ENCODE measurements at regions not wholly inside any gene's neighbourhood (a gene's known extent, or its start where the extent isn't known, plus 50 kb on each side); places are given as distances from the start of the nearest gene placed in this dataset.
"Not testable (repeated sequence)": the region's sequence is repeated elsewhere in the genome, so short reads cannot be mapped to it uniquely, and the experiment has no call there.

DNA sequence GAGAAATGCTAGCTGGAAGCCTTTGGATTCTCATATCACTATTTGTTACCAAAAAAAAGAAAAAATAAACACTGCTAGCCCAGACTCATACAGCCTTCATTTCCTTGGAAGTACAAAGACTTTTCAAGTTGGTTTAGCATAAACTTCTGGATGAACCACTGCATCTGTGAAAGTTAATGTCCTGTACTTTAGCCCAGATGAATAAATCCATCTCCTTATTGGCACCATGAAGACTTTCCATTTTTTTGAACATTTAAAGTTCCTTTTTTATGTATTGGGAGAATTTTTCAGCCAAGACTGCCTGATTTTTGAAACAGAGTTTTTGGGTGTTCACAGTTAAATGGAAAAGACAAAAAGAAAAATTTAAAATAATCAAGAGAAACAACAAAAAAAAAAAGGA, 184.0 kb upstream of the C1orf87 start:
- no peaks in the 10 kb centered on the region for H3K79me2 ChIP-seq (ENCODE audit: control insufficient read depth, insufficient read depth, low read length)
- H2AFZ ChIP-seq (ENCODE audit: low read length): no peak overlapping the region
- no peak for TF ChIP-seq EZH2 (IDR thresholded peaks at IDR 0.05; ENCODE audit: low read length, missing control alignments)
- TF ChIP-seq, protein P1, sequence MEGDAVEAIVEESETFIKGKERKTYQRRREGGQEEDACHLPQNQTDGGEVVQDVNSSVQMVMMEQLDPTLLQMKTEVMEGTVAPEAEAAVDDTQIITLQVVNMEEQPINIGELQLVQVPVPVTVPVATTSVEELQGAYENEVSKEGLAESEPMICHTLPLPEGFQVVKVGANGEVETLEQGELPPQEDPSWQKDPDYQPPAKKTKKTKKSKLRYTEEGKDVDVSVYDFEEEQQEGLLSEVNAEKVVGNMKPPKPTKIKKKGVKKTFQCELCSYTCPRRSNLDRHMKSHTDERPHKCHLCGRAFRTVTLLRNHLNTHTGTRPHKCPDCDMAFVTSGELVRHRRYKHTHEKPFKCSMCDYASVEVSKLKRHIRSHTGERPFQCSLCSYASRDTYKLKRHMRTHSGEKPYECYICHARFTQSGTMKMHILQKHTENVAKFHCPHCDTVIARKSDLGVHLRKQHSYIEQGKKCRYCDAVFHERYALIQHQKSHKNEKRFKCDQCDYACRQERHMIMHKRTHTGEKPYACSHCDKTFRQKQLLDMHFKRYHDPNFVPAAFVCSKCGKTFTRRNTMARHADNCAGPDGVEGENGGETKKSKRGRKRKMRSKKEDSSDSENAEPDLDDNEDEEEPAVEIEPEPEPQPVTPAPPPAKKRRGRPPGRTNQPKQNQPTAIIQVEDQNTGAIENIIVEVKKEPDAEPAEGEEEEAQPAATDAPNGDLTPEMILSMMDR (conservative IDR thresholded peaks at IDR 0.05 in 1 of 2, IDR thresholded peaks at IDR 0.05 in 1 of 2; ENCODE audit: low read depth in 1 of 2, low read length in 2 of 2): no peak

DNA sequence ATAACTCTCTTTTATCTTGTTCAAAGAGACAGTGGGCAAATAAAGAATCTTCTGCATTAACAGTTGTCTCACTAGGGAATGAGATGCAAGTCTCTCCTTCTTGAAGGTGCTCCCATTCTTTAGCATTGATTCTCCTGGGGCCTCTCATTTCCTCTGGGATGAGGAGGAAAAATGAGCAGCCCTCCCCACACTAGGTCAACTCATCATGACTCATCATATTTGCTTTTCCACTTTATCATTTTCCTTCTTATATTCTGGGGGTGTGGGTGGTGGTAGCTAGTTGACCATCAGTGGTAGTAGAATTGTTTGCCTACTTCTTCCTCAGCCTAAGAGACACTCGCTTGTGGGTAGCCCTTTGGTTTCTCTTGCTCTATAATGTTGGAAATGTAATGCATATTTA, 182.0 kb upstream of the C1orf87 start:
- no peaks in the 10 kb centered on the region for H3K27me3 ChIP-seq (ENCODE audit: control insufficient read depth, insufficient read depth, low read length)
- no peaks in the 10 kb centered on the region for H3K79me2 ChIP-seq (ENCODE audit: control insufficient read depth, insufficient read depth, low read length)
- peak; percentile 24 to 43 for DNase-seq (ENCODE audit: low read depth in 2 of 2)
- no peaks in the 10 kb centered on the region for H3K36me3 ChIP-seq (ENCODE audit: control insufficient read depth, insufficient read depth, low read length)
- H3K9me3 ChIP-seq (ENCODE audit: control insufficient read depth, insufficient read depth, low read depth, low read length): no peaks in the 10 kb centered on the region
- H3K4me2 ChIP-seq (ENCODE audit: extremely low read depth, insufficient read depth, low read length): no peak overlapping the region
- no peak overlapping the region for H2AFZ ChIP-seq (ENCODE audit: low read length)
- H3K4me3 ChIP-seq (replicated peaks in 1 of 4; ENCODE audit: control extremely low read depth in 1 of 4, insufficient read depth in 1 of 4, low read depth in 3 of 4, low read length in 4 of 4): no peak overlapping the region
- H3K9ac ChIP-seq (ENCODE audit: insufficient read depth, low read length): no peak overlapping the region
- H4K20me1 ChIP-seq (ENCODE audit: control insufficient read depth, extremely low read depth, insufficient read depth, low read length): no peaks in the 10 kb centered on the region
- H3K27ac ChIP-seq (ENCODE audit: insufficient read depth, low read length): no peak overlapping the region
- TF ChIP-seq, protein P1 (conservative IDR thresholded peaks at IDR 0.05 in 1 of 2, IDR thresholded peaks at IDR 0.05 in 1 of 2; ENCODE audit: low read depth in 1 of 2, low read length in 2 of 2): no peak
- no peak for TF ChIP-seq EZH2 (IDR thresholded peaks at IDR 0.05; ENCODE audit: low read length, missing control alignments)
- peaks cover 2% of the 10 kb centered on the region for H3K4me1 ChIP-seq (ENCODE audit: control insufficient read depth, extremely low read depth, insufficient read depth, low read length)

More for the DNA sequence above, 184.0 kb upstream of the C1orf87 start:
- Histone ChIP-seq H3K36me3 (ENCODE audit: control insufficient read depth, insufficient read depth, low read length) (no peaks in the 10 kb centered on the region), H3K4me3 (replicated peaks in 1 of 4; ENCODE audit: control extremely low read depth in 1 of 4, insufficient read depth in 1 of 4, low read depth in 3 of 4, low read length in 4 of 4) (no peak overlapping the region), H3K9me3 (ENCODE audit: control insufficient read depth, insufficient read depth, low read depth, low read length) (no peaks in the 10 kb centered on the region), H3K4me2 (ENCODE audit: extremely low read depth, insufficient read depth, low read length) (no peak overlapping the region), H3K4me1 (ENCODE audit: control insufficient read depth, extremely low read depth, insufficient read depth, low read length) (peaks cover 2% of the 10 kb centered on the region), H3K27ac (ENCODE audit: insufficient read depth, low read length) (no peak overlapping the region), H3K27me3 (ENCODE audit: control insufficient read depth, insufficient read depth, low read length) (no peaks in the 10 kb centered on the region), H4K20me1 (ENCODE audit: control insufficient read depth, extremely low read depth, insufficient read depth, low read length) (no peaks in the 10 kb centered on the region), H3K9ac (ENCODE audit: insufficient read depth, low read length) (no peak overlapping the region)
- DNase-seq (ENCODE audit: low read depth in 2 of 2): peak in 1 of 2 donors; percentile 31

DNA sequence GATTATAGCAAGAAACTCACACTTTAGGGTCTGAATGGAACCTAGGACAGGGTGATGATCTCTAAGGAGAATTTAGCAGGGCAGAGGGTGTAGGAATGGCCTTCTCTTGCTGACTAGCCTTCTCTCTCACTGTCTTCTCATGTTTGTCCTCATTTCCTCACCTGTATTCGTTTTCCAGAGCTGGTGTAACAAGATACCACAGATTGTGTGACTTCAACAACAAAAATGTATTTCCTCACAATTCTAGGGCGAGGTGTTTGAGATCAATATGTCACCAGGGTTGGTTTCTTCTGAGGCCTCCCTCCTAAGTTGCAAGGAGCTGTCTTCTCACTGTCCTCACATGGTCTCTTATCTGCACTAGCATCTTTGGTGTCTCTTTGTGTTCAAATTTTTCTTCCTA, 177.9 kb upstream of the C1orf87 start:
- Histone ChIP-seq H3K9me3 (ENCODE audit: control insufficient read depth, insufficient read depth, low read depth, low read length) (no peaks in the 10 kb centered on the region), H4K20me1 (ENCODE audit: control insufficient read depth, extremely low read depth, insufficient read depth, low read length) (no peaks in the 10 kb centered on the region), H3K4me3 (replicated peaks in 1 of 4; ENCODE audit: control extremely low read depth in 1 of 4, insufficient read depth in 1 of 4, low read depth in 3 of 4, low read length in 4 of 4) (no peak overlapping the region), H3K27ac (ENCODE audit: insufficient read depth, low read length) (no peak overlapping the region), H3K4me1 (ENCODE audit: control insufficient read depth, extremely low read depth, insufficient read depth, low read length) (peaks cover 2% of the 10 kb centered on the region), H3K79me2 (ENCODE audit: control insufficient read depth, insufficient read depth, low read length) (no peaks in the 10 kb centered on the region), H3K9ac (ENCODE audit: insufficient read depth, low read length) (no peak overlapping the region), H3K36me3 (ENCODE audit: control insufficient read depth, insufficient read depth, low read length) (no peaks in the 10 kb centered on the region), H2AFZ (ENCODE audit: low read length) (no peak overlapping the region), H3K4me2 (ENCODE audit: extremely low read depth, insufficient read depth, low read length) (no peak overlapping the region), H3K27me3 (ENCODE audit: control insufficient read depth, insufficient read depth, low read length) (no peaks in the 10 kb centered on the region)
- TF ChIP-seq, protein P1 (conservative IDR thresholded peaks at IDR 0.05 in 1 of 2, IDR thresholded peaks at IDR 0.05 in 1 of 2; ENCODE audit: low read depth in 1 of 2, low read length in 2 of 2): no peak
- TF ChIP-seq EZH2 (IDR thresholded peaks at IDR 0.05; ENCODE audit: low read length, missing control alignments): no peak
- DNase-seq (ENCODE audit: low read depth in 2 of 2): no peak

DNA sequence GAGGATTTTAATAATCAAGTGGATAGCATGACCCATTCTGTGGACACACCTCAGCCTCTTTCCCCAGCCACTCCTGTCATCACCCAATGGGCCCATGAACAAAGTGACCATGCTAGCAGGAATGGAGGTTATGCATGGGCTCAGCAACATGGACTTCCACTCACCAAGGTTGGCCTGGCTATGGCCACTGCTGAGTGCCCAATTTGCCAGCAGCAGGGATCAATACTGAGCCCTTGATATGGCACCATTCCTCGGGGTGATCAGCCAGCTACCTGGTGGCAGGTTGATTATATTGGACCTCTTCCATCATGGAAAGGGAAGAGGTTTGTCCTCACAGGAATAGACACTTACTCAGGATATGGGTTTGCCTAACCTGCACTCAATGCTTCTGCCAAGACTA, 173.9 kb upstream of the C1orf87 start:
- not testable (repeated sequence) for H3K27me3 ChIP-seq (ENCODE audit: control insufficient read depth, insufficient read depth, low read length); H4K20me1 ChIP-seq (ENCODE audit: control insufficient read depth, extremely low read depth, insufficient read depth, low read length); H3K9ac ChIP-seq (ENCODE audit: insufficient read depth, low read length); DNase-seq (ENCODE audit: low read depth in 2 of 2); H3K36me3 ChIP-seq (ENCODE audit: control insufficient read depth, insufficient read depth, low read length); H2AFZ ChIP-seq (ENCODE audit: low read length); H3K4me2 ChIP-seq (ENCODE audit: extremely low read depth, insufficient read depth, low read length); H3K79me2 ChIP-seq (ENCODE audit: control insufficient read depth, insufficient read depth, low read length); H3K4me1 ChIP-seq (ENCODE audit: control insufficient read depth, extremely low read depth, insufficient read depth, low read length); H3K4me3 ChIP-seq (replicated peaks in 1 of 4; ENCODE audit: control extremely low read depth in 1 of 4, insufficient read depth in 1 of 4, low read depth in 3 of 4, low read length in 4 of 4); H3K27ac ChIP-seq (ENCODE audit: insufficient read depth, low read length); H3K9me3 ChIP-seq (ENCODE audit: control insufficient read depth, insufficient read depth, low read depth, low read length)

All from fibroblast of lung (primary cell).